Neural progenitor cell (in vitro differentiated cells): ENCODE measurements at regions not wholly inside any gene's neighbourhood (a gene's known extent, or its start where the extent isn't known, plus 50 kb on each side); places are given as distances from the start of the nearest gene placed in this dataset.

ENCODE experiments used
- DNase-seq: peaks from one replicate; pipeline ENCODE4 v3.0.0-alpha.2; 2016; ENCODE audit warnings: low spot score
- H2AFZ ChIP-seq: fragments of 200-600 bp; sonication (generic); replicated peaks from 2 replicates; pipeline ENCODE4 v1.6.1; 2016; ENCODE audit warnings: antibody characterized with exemption
- H3F3A ChIP-seq: fragments of 200-600 bp; sonication (generic); 2 replicates; pipeline ENCODE4 v1.6.1; 2016; ENCODE audit warnings: antibody characterized with exemption, low read depth
- H3K27ac ChIP-seq: fragments of 200-600 bp; sonication (generic); 2 replicates; pipeline ENCODE4 v1.5.1; 2016; ENCODE audit warnings: mild to moderate bottlenecking
- H3K27me3 ChIP-seq: fragments of 200-600 bp; sonication (generic); 2 replicates; pipeline ENCODE4 v1.6.1; 2016; ENCODE audit warnings: mild to moderate bottlenecking, moderate library complexity
- H3K36me3 ChIP-seq: fragments of 200-600 bp; sonication (generic); 2 replicates; pipeline ENCODE4 v1.5.1; 2016
- H3K4me1 ChIP-seq: fragments of 200-600 bp; sonication (generic); 2 replicates; pipeline ENCODE4 v1.6.1; 2016; ENCODE audit warnings: mixed run types
- H3K4me2 ChIP-seq: fragments of 200-600 bp; sonication (generic); 2 replicates; pipeline ENCODE4 v1.6.1; 2016
- H3K4me3 ChIP-seq: fragments of 200-600 bp; sonication (generic); 2 replicates; pipeline ENCODE4 v1.5.1; 2016
- H3K79me2 ChIP-seq: fragments of 200-600 bp; sonication (generic); 2 replicates; pipeline ENCODE4 v1.6.1; 2016; ENCODE audit warnings: low read depth
- H3K9ac ChIP-seq: fragments of 200-600 bp; sonication (generic); 2 replicates; pipeline ENCODE4 v1.6.1; 2016
- H3K9me3 ChIP-seq: fragments of 200-600 bp; sonication (generic); 2 replicates; pipeline ENCODE4 v1.5.1; 2016; ENCODE audit warnings: low read depth
- H4K20me1 ChIP-seq: fragments of 200-600 bp; sonication (generic); 2 replicates; pipeline ENCODE4 v1.6.1; 2016; ENCODE audit warnings: low read depth
- H3K27ac Mint-ChIP-seq: 3 replicates; pipeline ENCODE4 v1.8.0; 2021; ENCODE audit warnings: mixed read lengths
- H3K27me3 Mint-ChIP-seq: 2 replicates; pipeline ENCODE4 v1.8.0; 2022; ENCODE audit warnings: low read depth, mild to moderate bottlenecking, inconsistent platforms, moderate library complexity, mixed read lengths; ENCODE audit not compliant: insufficient read depth
- H3K36me3 Mint-ChIP-seq: 3 replicates; pipeline ENCODE4 v1.8.0; 2021; ENCODE audit warnings: mixed read lengths
- H3K4me1 Mint-ChIP-seq: 3 replicates; pipeline ENCODE4 v1.8.0; 2021; ENCODE audit warnings: mixed read lengths
- H3K4me3 Mint-ChIP-seq: 3 replicates; pipeline ENCODE4 v1.8.0; 2021; ENCODE audit warnings: mild to moderate bottlenecking, moderate library complexity, mixed read lengths
- H3K9me3 Mint-ChIP-seq: 3 replicates; pipeline ENCODE4 v1.8.0; 2020; ENCODE audit warnings: mixed read lengths
- EZH2 ChIP-seq: fragments of 200-600 bp; sonication (generic); IDR thresholded peaks from 2 replicates; pipeline ENCODE4 v1.6.1; 2017; ENCODE audit warnings: antibody characterized with exemption, mild to moderate bottlenecking, moderate library complexity
- EZH2phosphoT487 ChIP-seq: fragments of 200-600 bp; sonication (generic); IDR thresholded peaks from 2 replicates; pipeline ENCODE4 v1.6.1; 2017; ENCODE audit warnings: antibody characterized with exemption
- TF ChIP-seq, protein P1 (sequence below): fragments of 200-600 bp; sonication (generic); IDR thresholded peaks from 2 replicates; pipeline ENCODE4 v1.5.1; 2017; ENCODE audit warnings: antibody characterized with exemption, mild to moderate bottlenecking

GRCh38 chr1:10903421-10903820 is 107.0 kb upstream of the CASZ1 start:
- Histone ChIP-seq H3K27ac (no peak overlapping the region), H4K20me1 (no peaks in the 10 kb centered on the region), H3K36me3 (no peaks in the 10 kb centered on the region), H3K79me2 (no peaks in the 10 kb centered on the region), H3K27me3 (no peaks in the 10 kb centered on the region), H3K4me2 (no peak overlapping the region), H2AFZ (no peak overlapping the region), H3K9me3 (no peaks in the 10 kb centered on the region), H3K9ac (no peak overlapping the region), H3K4me3 (no peak overlapping the region), H3F3A (peaks cover 14% of the 10 kb centered on the region), H3K4me1 (peaks cover 33% of the 10 kb centered on the region)
- H3K27ac Mint-ChIP-seq, result no peak overlapping the region
- TF ChIP-seq EZH2phosphoT487 (no peak), EZH2 (no peak)
- TF ChIP-seq, protein P1, sequence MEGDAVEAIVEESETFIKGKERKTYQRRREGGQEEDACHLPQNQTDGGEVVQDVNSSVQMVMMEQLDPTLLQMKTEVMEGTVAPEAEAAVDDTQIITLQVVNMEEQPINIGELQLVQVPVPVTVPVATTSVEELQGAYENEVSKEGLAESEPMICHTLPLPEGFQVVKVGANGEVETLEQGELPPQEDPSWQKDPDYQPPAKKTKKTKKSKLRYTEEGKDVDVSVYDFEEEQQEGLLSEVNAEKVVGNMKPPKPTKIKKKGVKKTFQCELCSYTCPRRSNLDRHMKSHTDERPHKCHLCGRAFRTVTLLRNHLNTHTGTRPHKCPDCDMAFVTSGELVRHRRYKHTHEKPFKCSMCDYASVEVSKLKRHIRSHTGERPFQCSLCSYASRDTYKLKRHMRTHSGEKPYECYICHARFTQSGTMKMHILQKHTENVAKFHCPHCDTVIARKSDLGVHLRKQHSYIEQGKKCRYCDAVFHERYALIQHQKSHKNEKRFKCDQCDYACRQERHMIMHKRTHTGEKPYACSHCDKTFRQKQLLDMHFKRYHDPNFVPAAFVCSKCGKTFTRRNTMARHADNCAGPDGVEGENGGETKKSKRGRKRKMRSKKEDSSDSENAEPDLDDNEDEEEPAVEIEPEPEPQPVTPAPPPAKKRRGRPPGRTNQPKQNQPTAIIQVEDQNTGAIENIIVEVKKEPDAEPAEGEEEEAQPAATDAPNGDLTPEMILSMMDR, result no peak
- H3K4me1 Mint-ChIP-seq, result peaks cover 58% of the 10 kb centered on the region
- no peaks in the 10 kb centered on the region for H3K36me3 Mint-ChIP-seq
- no peaks in the 10 kb centered on the region for H3K9me3 Mint-ChIP-seq
- no peak overlapping the region for H3K4me3 Mint-ChIP-seq
- peaks cover 18% of the 10 kb centered on the region for H3K27me3 Mint-ChIP-seq
- DNase-seq, result no peak

DNA sequence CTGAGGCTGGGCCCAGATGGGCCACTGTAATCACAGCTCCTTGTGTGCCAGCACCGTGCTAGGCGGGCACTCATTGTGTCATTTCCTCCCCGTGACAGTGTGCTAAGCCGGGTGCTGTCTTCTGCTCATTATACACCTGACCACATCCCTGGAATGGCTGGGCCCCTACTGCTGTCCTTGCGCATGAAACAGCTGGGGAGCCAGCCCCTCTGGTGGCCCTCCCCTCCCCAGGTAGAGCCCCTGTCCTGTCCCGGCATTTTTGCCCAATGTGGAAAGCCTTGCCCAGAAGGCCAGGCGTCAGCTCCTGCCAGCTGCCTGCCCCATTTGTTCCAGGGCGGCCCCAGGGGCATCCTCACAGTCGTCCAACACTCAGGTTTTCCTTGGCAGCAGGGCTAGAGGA is 107.4 kb upstream of the CASZ1 start:
- Mint-ChIP-seq H3K9me3 (no peaks in the 10 kb centered on the region), H3K4me3 (no peak overlapping the region), H3K4me1 (peaks cover 60% of the 10 kb centered on the region), H3K36me3 (no peaks in the 10 kb centered on the region), H3K27ac (no peak overlapping the region), H3K27me3 (peaks cover 16% of the 10 kb centered on the region)
- no peaks in the 10 kb centered on the region for H4K20me1 ChIP-seq
- no peak overlapping the region for H3K4me3 ChIP-seq
- H3K4me2 ChIP-seq, result no peak overlapping the region
- peaks cover 18% of the 10 kb centered on the region for H3F3A ChIP-seq
- no peaks in the 10 kb centered on the region for H3K27me3 ChIP-seq
- peaks cover 34% of the 10 kb centered on the region for H3K4me1 ChIP-seq
- no peak overlapping the region for H3K27ac ChIP-seq
- no peaks in the 10 kb centered on the region for H3K79me2 ChIP-seq
- no peak for TF ChIP-seq EZH2
- no peak for TF ChIP-seq EZH2phosphoT487
- TF ChIP-seq, protein P1, result no peak
- no peak overlapping the region for H2AFZ ChIP-seq
- DNase-seq, result no peak
- no peaks in the 10 kb centered on the region for H3K36me3 ChIP-seq
- no peak overlapping the region for H3K9ac ChIP-seq
- H3K9me3 ChIP-seq, result no peaks in the 10 kb centered on the region

DNA sequence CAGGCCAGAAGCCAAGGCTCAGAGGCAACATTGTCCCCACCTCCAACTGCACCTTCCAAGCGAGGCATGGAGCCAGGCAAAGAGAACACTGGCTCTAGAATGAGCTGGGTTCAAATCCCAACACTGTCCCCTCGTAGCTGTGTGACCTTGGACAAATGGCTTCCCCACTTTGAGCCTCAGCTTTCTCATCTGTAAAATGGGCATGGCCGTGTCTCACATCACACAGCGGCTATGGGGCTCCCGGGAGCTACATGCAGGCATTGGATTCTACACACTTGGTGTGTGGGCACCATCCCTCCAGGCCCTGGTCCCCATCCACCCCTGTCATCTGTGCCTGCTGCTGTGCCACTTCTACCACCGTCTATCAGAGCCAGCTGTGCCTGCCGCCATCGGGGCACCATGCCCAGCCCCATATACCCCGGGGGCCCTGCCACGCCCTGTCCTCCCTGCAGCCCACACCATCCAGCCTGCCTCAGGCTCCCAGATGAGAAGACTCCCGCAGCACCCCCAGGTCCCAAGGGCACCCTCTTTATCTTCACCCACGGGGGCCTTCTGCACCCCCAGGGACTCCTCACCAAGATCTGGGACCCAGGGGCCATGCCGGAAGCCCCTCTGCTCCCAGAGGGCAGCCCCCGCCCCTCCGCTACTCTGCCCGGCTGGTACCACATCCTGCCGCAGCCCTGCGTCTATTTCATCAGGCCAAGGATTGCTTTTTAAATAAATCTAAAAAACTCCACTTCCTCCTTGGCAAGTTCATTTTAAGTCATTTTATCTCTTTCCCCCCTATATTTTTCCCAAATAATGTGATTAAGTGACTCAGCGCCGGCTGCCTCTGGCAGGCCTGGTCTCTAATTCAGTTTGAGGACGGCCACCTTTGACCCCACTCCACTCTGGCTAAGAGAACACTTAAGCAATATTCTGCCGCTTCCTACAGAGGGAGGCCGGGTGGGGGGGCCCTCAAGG is 107.8 kb upstream of the TARDBP start:
- Histone ChIP-seq H3K9ac (no peak overlapping the region), H3K27ac (no peak overlapping the region), H3K27me3 (no peaks in the 10 kb centered on the region), H3K79me2 (no peaks in the 10 kb centered on the region), H4K20me1 (no peaks in the 10 kb centered on the region), H3K9me3 (no peaks in the 10 kb centered on the region), H2AFZ (no peak overlapping the region), H3K36me3 (no peaks in the 10 kb centered on the region), H3F3A (peaks cover 19% of the 10 kb centered on the region), H3K4me2 (no peak overlapping the region), H3K4me3 (no peak overlapping the region), H3K4me1 (peaks cover 34% of the 10 kb centered on the region)
- no peaks in the 10 kb centered on the region for H3K9me3 Mint-ChIP-seq
- H3K27ac Mint-ChIP-seq, result peak overlapping the region; percentile 54
- peak overlapping the region; percentile 37 for H3K4me3 Mint-ChIP-seq
- no peak for DNase-seq
- H3K4me1 Mint-ChIP-seq, result peaks cover 52% of the 10 kb centered on the region
- H3K27me3 Mint-ChIP-seq, result peaks cover 10% of the 10 kb centered on the region
- TF ChIP-seq, protein P1, result no peak
- TF ChIP-seq EZH2phosphoT487, result no peak
- no peak for TF ChIP-seq EZH2
- no peaks in the 10 kb centered on the region for H3K36me3 Mint-ChIP-seq
